T-cell (primary cell): ENCODE measurements at regions not wholly inside any gene's neighbourhood (a gene's known extent, or its start where the extent isn't known, plus 50 kb on each side); places are given as distances from the start of the nearest gene placed in this dataset.

Source experiments
- ATAC-seq, 4 experiments: fragments of 200-7000 bp in 3 of 4; fragments of 150-1000 bp in 1 of 4; cut with Tn5 transposase; replicated peaks in 1 of 4; 1 replicate in 3 of 4; 2 replicates in 1 of 4; pipeline ENCODE4 v1.10.0; 2021; ENCODE audit warnings: moderate library complexity in 3 of 4, mild to moderate bottlenecking in 2 of 4, moderate number of reproducible peaks in 1 of 4
- CTCF ChIA-PET, 2 donors: fragments of 300-600 bp; sonication (Branson Sonifier 250); formaldehyde crosslinking; loops; one replicate each; lab custom pipeline; 2022; ENCODE audit warnings: antibody characterized with exemption in 2 of 2; lab: Charles Lee
- POLR2A ChIA-PET, 2 donors: fragments of 300-600 bp; sonication (Branson Sonifier 250); formaldehyde crosslinking; loops; one replicate each; lab custom pipeline; 2022; ENCODE audit warnings: antibody characterized with exemption in 2 of 2; lab: Charles Lee
- DNase-seq, 35 experiments: peaks; one replicate each; pipeline versions ENCODE4 v3.0.0 to v3.0.0-alpha.2; 2013 to 2023
- H3K27ac ChIP-seq: one replicate; pipeline ENCODE4 v1.5.1; 2013; ENCODE audit warnings: low read length
- H3K27me3 ChIP-seq, 2 experiments: replicated peaks in 1 of 2; 1 replicate in 1 of 2; 2 replicates in 1 of 2; pipeline versions ENCODE4 v1.6.1 to v1.7.0; 2013; ENCODE audit warnings: low read length in 1 of 2, mixed read lengths in 1 of 2; ENCODE audit not compliant: control insufficient read depth in 2 of 2, insufficient read depth in 2 of 2; ENCODE audit errors: extremely low read depth in 1 of 2
- H3K36me3 ChIP-seq, 2 donors: 1 replicate in 1 of 2; 2 replicates in 1 of 2; pipeline versions ENCODE4 v1.6.1 to v1.7.0; 2013; ENCODE audit warnings: low read length in 1 of 2; ENCODE audit not compliant: control insufficient read depth in 2 of 2, insufficient read depth in 1 of 2; ENCODE audit errors: extremely low read depth in 1 of 2
- H3K4me1 ChIP-seq, 2 experiments: 1 replicate in 1 of 2; 2 replicates in 1 of 2; pipeline versions ENCODE4 v1.6.1 to v1.7.0; 2013; ENCODE audit warnings: low read length in 2 of 2, mixed read lengths in 1 of 2; ENCODE audit not compliant: insufficient read depth in 2 of 2, control insufficient read depth in 1 of 2; ENCODE audit errors: extremely low read depth in 1 of 2
- H3K4me3 ChIP-seq, 2 donors: 1 replicate in 1 of 2; 2 replicates in 1 of 2; pipeline versions ENCODE4 v1.5.1 to v1.7.0; 2013; ENCODE audit warnings: mild to moderate bottlenecking in 2 of 2, low read length in 1 of 2, moderate library complexity in 1 of 2; ENCODE audit not compliant: control insufficient read depth in 1 of 2; ENCODE audit errors: extremely low read depth in 1 of 2
- H3K9me3 ChIP-seq: 2 replicates; pipeline ENCODE4 v1.7.0; 2013
- H3K27ac Mint-ChIP-seq, 2 donors: one replicate each; pipeline ENCODE4 v1.8.0; 2020 to 2021; ENCODE audit warnings: mild to moderate bottlenecking in 2 of 2, mixed read lengths in 2 of 2
- H3K27me3 Mint-ChIP-seq, 2 donors: one replicate each; pipeline ENCODE4 v1.8.0; 2021 to 2022; ENCODE audit warnings: mixed read lengths in 2 of 2
- H3K36me3 Mint-ChIP-seq: one replicate; pipeline ENCODE4 v1.8.0; 2021; ENCODE audit warnings: mixed read lengths
- H3K4me1 Mint-ChIP-seq, 3 donors: one replicate each; pipeline ENCODE4 v1.8.0; 2020 to 2022; ENCODE audit warnings: mixed read lengths in 3 of 3, mild to moderate bottlenecking in 1 of 3
- H3K4me3 Mint-ChIP-seq, 3 donors: one replicate each; pipeline ENCODE4 v1.8.0; 2020 to 2022; ENCODE audit warnings: mild to moderate bottlenecking in 3 of 3, mixed read lengths in 3 of 3, moderate library complexity in 3 of 3
- H3K9me3 Mint-ChIP-seq, 3 donors: one replicate each; pipeline ENCODE4 v1.8.0; 2020 to 2022; ENCODE audit warnings: mixed read lengths in 3 of 3
- WGBS: methylation state at CpG from one replicate; pipeline ENCODE4 v1.1.5; 2013; ENCODE audit warnings: missing lambda C conversion rate; ENCODE audit not compliant: insufficient coverage; 5-methylcytosine and 5-hydroxymethylcytosine counted together

- H3K27ac ChIP-seq: no peak overlapping the region
- H3K4me1 ChIP-seq: no peaks in the 10 kb centered on the region
- ChIA-PET CTCF (no interaction called here), POLR2A (no interaction called here)
- no peak for DNase-seq
- no peaks in the 10 kb centered on the region for H3K36me3 ChIP-seq
- Mint-ChIP-seq H3K4me3 (no peak overlapping the region), H3K27me3 (no peaks in the 10 kb centered on the region), H3K9me3 (peaks cover 0 to 2% (median 0%) of the 10 kb centered on the region in 3 donors), H3K27ac (no peak overlapping the region), H3K4me1 (no peaks in the 10 kb centered on the region), H3K36me3 (no peaks in the 10 kb centered on the region)
- H3K4me3 ChIP-seq: no peak overlapping the region
- H3K27me3 ChIP-seq: no peaks in the 10 kb centered on the region
- H3K9me3 ChIP-seq: no peaks in the 10 kb centered on the region
- no peak for ATAC-seq
Observed at GRCh38 chr7:13449460-13449859, 540.0 kb downstream of the ETV1 start.

GRCh38 chr7:13454916-13455592 lies 534.4 kb downstream of the ETV1 start:
- DNase-seq (no peak), ATAC-seq (no peak)
- Histone ChIP-seq H3K27me3 (no peaks in the 10 kb centered on the region), H3K9me3 (peaks cover 2% of the 10 kb centered on the region), H3K4me1 (no peaks in the 10 kb centered on the region), H3K36me3 (no peaks in the 10 kb centered on the region), H3K4me3 (no peak overlapping the region), H3K27ac (no peak overlapping the region)
- H3K4me1 Mint-ChIP-seq: no peaks in the 10 kb centered on the region
- no peak overlapping the region for H3K27ac Mint-ChIP-seq
- CTCF ChIA-PET: interaction anchor here in 1 of 2 donors (0.6 kb wide), 1 partner anchor 134 kb away, joined by 3 read pairs; no protein-coding TSS in a partner anchor
- 63% methylated on average over 3 of the region's 8 CpGs for WGBS
- no peaks in the 10 kb centered on the region for H3K36me3 Mint-ChIP-seq
- H3K27me3 Mint-ChIP-seq: no peaks in the 10 kb centered on the region
- peaks cover 0 to 4% (median 2%) of the 10 kb centered on the region in 3 donors for H3K9me3 Mint-ChIP-seq
- POLR2A ChIA-PET: no interaction called here
- H3K4me3 Mint-ChIP-seq: no peak overlapping the region

- ATAC-seq (no peak), DNase-seq (no peak)
- Mint-ChIP-seq H3K27me3 (no peaks in the 10 kb centered on the region), H3K4me3 (no peak overlapping the region), H3K9me3 (peaks cover 0 to 9% (median 0%) of the 10 kb centered on the region in 3 donors), H3K36me3 (no peaks in the 10 kb centered on the region), H3K4me1 (no peaks in the 10 kb centered on the region), H3K27ac (no peak overlapping the region)
- ChIA-PET CTCF (no interaction called here), POLR2A (no interaction called here)
- Histone ChIP-seq H3K4me3 (no peak overlapping the region), H3K27me3 (no peaks in the 10 kb centered on the region), H3K27ac (no peak overlapping the region), H3K36me3 (no peaks in the 10 kb centered on the region), H3K4me1 (no peaks in the 10 kb centered on the region), H3K9me3 (peaks cover 2% of the 10 kb centered on the region)
- 59% methylated on average over 3 of the region's 4 CpGs for WGBS
Observed at GRCh38 chr7:13457790-13458189, 531.7 kb downstream of the ETV1 start.

- no peak overlapping the region for H3K4me3 ChIP-seq
- no peaks in the 10 kb centered on the region for H3K27me3 Mint-ChIP-seq
- H3K9me3 Mint-ChIP-seq: peaks cover 0 to 2% (median 1%) of the 10 kb centered on the region in 3 donors
- no peak overlapping the region for H3K27ac ChIP-seq
- H3K4me3 Mint-ChIP-seq: no peak overlapping the region
- H3K4me1 Mint-ChIP-seq: no peaks in the 10 kb centered on the region
- ATAC-seq (no peak), DNase-seq (no peak)
- no peaks in the 10 kb centered on the region for H3K4me1 ChIP-seq
- WGBS: 66% methylated on average over 3 of the region's 7 CpGs
- H3K27me3 ChIP-seq: no peaks in the 10 kb centered on the region
- CTCF ChIA-PET: no interaction called here
- H3K36me3 Mint-ChIP-seq: no peaks in the 10 kb centered on the region
- POLR2A ChIA-PET: no interaction called here
- H3K36me3 ChIP-seq: no peaks in the 10 kb centered on the region
- no peaks in the 10 kb centered on the region for H3K9me3 ChIP-seq
- no peak overlapping the region for H3K27ac Mint-ChIP-seq
Observed at GRCh38 chr7:13466874-13467547, 522.5 kb downstream of the ETV1 start.

- H3K27me3 Mint-ChIP-seq: no peaks in the 10 kb centered on the region
- peaks cover 0 to 3% (median 0%) of the 10 kb centered on the region in 3 donors for H3K9me3 Mint-ChIP-seq
- Histone ChIP-seq H3K27ac (no peak overlapping the region), H3K4me3 (no peak overlapping the region), H3K4me1 (no peaks in the 10 kb centered on the region), H3K27me3 (no peaks in the 10 kb centered on the region), H3K9me3 (no peaks in the 10 kb centered on the region), H3K36me3 (no peaks in the 10 kb centered on the region)
- no peaks in the 10 kb centered on the region for H3K4me1 Mint-ChIP-seq
- no peaks in the 10 kb centered on the region for H3K36me3 Mint-ChIP-seq
- H3K27ac Mint-ChIP-seq: no peak overlapping the region
- POLR2A ChIA-PET: no interaction called here
- CTCF ChIA-PET: no interaction called here
- DNase-seq (no peak), ATAC-seq (no peak)
- WGBS: no CpG with 5 or more reads among the region's 2 CpGs
- H3K4me3 Mint-ChIP-seq: no peak overlapping the region
Observed at GRCh38 chr7:13476881-13477444, 512.5 kb downstream of the ETV1 start.

GRCh38 chr7:13489386-13489785 lies 500.1 kb downstream of the ETV1 start:
- Mint-ChIP-seq H3K4me1 (no peaks in the 10 kb centered on the region), H3K4me3 (no peak overlapping the region), H3K27ac (no peak overlapping the region), H3K9me3 (peaks cover 0 to 18% (median 7%) of the 10 kb centered on the region in 3 donors), H3K36me3 (no peaks in the 10 kb centered on the region), H3K27me3 (no peaks in the 10 kb centered on the region)
- Histone ChIP-seq H3K27ac (no peak overlapping the region), H3K4me3 (no peak overlapping the region), H3K27me3 (no peaks in the 10 kb centered on the region), H3K4me1 (no peaks in the 10 kb centered on the region), H3K36me3 (no peaks in the 10 kb centered on the region), H3K9me3 (no peaks in the 10 kb centered on the region)
- ChIA-PET POLR2A (no interaction called here), CTCF (no interaction called here)
- 73% methylated on average over 6 of the region's 6 CpGs for WGBS
- ATAC-seq (no peak), DNase-seq (no peak)
